ENCODE measurements at regions not wholly inside any gene's neighbourhood (a gene's known extent, or its start where the extent isn't known, plus 50 kb on each side); places are given as distances from the start of the nearest gene placed in this dataset.
"Not testable (repeated sequence)": the region's sequence is repeated elsewhere in the genome, so short reads cannot be mapped to it uniquely, and the experiment has no call there.

DNA sequence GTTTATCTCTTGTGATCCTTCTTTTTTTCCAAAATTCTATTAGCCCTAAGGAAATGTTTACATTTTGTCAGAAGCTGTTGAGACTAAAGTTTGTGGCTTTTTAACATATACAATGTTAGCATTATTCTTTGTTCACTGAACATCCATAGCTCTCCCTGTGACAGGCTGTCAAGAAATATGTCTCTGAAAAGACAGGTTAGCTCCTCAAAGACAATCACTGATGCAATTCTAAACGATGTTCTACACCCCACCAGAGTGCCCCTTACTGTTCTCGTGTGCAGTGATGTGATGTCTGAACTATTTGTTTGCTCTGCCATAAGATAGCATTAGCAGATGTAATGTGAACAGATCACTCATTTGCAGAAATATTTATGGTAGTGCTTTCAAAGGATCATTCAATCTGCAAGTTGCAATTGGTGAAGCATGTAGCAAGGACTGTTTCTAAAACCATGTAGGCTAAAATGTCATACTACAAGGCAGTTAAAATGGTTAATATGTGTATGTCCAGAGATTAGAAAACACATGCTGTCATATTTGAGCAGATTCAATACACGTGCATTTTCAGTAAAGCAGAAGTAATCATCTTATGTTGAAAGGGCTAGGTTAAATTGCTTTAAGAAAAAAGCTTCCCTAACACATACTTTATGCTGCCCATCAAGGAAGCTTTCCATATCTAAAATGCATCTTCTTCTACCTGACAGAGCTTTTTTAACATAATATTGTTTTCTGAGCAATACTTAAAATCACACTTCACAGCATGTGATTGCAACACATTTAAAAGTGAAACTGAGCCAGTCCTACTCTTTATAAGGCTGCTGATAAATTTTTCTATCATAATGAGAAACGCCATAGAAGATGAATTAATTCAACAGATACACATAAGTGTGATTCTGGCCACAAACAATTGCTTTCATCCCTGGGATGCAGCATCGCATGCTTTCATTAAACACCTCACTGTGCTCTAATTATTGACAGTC is 285.7 kb upstream of the UBE2E3 start:
- DNase-seq (ENCODE audit: insufficient read length, low spot score) (no peak), FAIRE-seq (no peak)
- TF ChIP-seq SPI1 (IDR thresholded peaks at IDR 0.05; ENCODE audit: low read depth, low read length) (no peak), POU2F2 (IDR thresholded peaks at IDR 0.05; ENCODE audit: low read depth, low read length) (no peak), POLR2AphosphoS5 (IDR thresholded peaks at IDR 0.05; ENCODE audit: low read depth, low read length) (no peak), POLR2A (IDR thresholded peaks at IDR 0.05; ENCODE audit: low read depth, low read length) (no peak), PAX5 (IDR thresholded peaks at IDR 0.05; ENCODE audit: insufficient read depth, low read length, severe bottlenecking) (no peak), TAF1 (IDR thresholded peaks at IDR 0.05; ENCODE audit: low read depth, low read length) (no peak)

DNA sequence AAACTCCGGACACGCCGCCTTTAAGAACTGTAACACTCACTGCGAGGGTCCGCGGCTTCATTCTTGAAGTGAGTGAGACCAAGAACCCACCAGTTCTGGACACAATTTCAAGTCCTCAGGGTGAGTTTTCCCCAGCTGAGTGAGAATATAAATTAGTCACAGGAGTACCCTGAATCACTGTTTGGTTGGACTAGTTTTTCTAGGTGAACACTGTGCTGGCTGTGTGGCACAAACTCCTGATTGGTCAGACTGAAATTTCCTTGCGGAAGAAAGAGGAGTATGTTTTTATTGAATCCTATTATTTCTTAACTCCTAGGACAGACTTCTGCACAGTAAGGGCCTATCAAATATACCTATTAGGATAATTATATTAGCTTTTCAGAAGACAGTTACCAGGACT is 288.1 kb upstream of the UBE2E3 start:
- TF ChIP-seq POLR2A (IDR thresholded peaks at IDR 0.05; ENCODE audit: low read depth, low read length) (no peak), TAF1 (IDR thresholded peaks at IDR 0.05; ENCODE audit: low read depth, low read length) (no peak)
- no peak for FAIRE-seq
- no peak for DNase-seq (ENCODE audit: insufficient read length, low spot score)

DNA sequence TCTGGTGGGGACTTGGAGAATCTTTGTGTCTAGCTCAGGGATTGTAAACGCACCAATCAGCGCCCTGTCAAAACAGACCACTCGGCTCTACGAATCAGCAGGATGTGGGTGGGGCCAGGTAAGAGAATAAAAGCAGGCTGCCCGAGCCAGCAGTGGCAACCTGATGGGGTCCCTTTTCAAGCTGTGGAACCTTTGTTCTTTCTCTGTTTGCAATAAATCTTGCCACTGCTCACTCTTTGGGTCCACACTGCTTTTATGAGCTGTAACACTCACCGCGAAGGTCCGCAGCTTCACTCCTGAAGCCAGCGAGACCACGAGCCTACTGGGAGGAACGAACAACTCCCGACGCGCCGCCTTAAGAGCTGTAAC is 288.6 kb upstream of the UBE2E3 start:
- FAIRE-seq: not testable (repeated sequence)

DNA sequence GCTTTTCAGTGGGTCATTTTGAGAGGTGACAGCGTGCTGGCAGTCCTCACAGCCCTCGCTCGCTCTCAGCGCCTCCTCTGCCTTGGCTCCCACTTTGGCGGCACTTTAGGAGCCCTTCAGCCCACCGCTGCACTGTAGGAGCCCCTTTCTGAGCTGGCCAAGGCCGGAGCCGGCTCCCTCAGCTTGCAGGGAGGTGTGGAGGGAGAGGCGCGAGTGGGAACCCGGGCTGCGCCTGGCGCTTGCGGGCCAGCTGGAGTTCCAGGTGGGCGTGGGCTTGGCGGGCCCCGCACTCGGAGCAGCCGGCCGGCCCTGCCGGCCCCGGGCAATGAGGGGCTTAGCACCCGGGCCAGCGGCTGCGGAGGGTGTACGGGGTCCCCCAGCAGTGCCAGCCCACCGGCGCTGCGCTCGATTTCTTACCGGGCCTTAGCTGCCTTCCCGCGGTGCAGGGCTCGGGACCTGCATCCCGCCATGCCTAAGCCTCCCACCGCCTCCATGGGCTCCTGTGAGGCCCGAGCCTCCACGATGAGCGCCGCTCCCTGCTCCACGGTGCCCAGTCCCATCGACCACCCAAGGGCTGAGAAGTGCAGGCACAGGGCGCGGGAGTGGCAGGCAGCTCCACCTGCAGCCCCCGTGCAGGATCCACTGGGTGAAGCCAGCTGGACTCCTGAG is 289.1 kb upstream of the UBE2E3 start:
- not testable (repeated sequence) for FAIRE-seq; DNase-seq (ENCODE audit: insufficient read length, low spot score)

More for the DNA sequence above, 288.6 kb upstream of the UBE2E3 start:
- not testable (repeated sequence) for DNase-seq (ENCODE audit: insufficient read length, low spot score)

DNA sequence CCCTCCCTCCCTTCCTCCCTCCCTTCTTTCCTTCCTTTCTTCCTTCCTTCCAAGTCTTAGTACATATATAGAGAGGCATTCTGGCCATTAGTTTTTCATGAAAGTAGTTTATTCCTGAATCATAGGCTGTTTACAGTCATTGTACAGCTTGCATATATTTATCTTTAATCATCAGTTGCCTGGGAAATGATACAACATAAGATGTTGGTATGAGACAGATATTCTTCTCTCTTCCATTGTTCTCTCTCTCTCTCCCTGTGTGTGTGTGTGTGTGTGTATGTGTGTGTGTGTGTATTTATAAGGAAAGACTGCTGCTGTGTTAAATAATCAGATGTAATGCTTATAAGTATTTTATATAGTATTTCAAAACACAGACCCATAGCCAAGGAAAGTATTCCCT is 289.8 kb upstream of the UBE2E3 start:
- DNase-seq (ENCODE audit: insufficient read length, low spot score): no peak
- no peak for FAIRE-seq
- TF ChIP-seq POLR2AphosphoS5 (IDR thresholded peaks at IDR 0.05; ENCODE audit: low read depth, low read length) (no peak), PAX5 (IDR thresholded peaks at IDR 0.05; ENCODE audit: insufficient read depth, low read length, severe bottlenecking) (no peak), POU2F2 (IDR thresholded peaks at IDR 0.05; ENCODE audit: low read depth, low read length) (no peak), SPI1 (IDR thresholded peaks at IDR 0.05; ENCODE audit: low read depth, low read length) (no peak), TAF1 (IDR thresholded peaks at IDR 0.05; ENCODE audit: low read depth, low read length) (no peak), POLR2A (IDR thresholded peaks at IDR 0.05; ENCODE audit: low read depth, low read length) (no peak)

DNA sequence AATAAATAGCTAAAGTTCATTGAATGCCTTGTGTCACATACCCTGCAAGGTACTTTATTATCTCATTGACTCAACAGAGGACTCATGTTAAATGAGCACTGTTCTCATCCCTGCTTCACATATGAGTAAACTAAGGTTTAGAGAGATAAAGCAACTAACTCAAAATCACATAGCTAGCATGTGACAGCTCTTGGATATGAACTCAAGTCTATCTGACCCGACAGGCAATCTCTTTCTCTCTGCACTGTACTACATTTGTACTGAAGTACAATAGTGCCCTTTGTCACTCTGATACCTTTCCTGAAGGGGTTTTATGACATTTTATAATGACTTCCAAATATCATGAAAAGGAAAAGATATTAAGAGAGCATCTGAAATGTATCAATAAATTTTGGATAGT is 297.5 kb upstream of the UBE2E3 start:
- DNase-seq (ENCODE audit: insufficient read length, low spot score) (no peak), FAIRE-seq (no peak)
- TF ChIP-seq POLR2A (IDR thresholded peaks at IDR 0.05; ENCODE audit: low read depth, low read length): no peak
- TF ChIP-seq SPI1 (IDR thresholded peaks at IDR 0.05; ENCODE audit: low read depth, low read length): no peak
- no peak for TF ChIP-seq PAX5 (IDR thresholded peaks at IDR 0.05; ENCODE audit: insufficient read depth, low read length, severe bottlenecking)
- no peak for TF ChIP-seq POU2F2 (IDR thresholded peaks at IDR 0.05; ENCODE audit: low read depth, low read length)
- TF ChIP-seq TAF1 (IDR thresholded peaks at IDR 0.05; ENCODE audit: low read depth, low read length): no peak
- TF ChIP-seq POLR2AphosphoS5 (IDR thresholded peaks at IDR 0.05; ENCODE audit: low read depth, low read length): no peak

DNA sequence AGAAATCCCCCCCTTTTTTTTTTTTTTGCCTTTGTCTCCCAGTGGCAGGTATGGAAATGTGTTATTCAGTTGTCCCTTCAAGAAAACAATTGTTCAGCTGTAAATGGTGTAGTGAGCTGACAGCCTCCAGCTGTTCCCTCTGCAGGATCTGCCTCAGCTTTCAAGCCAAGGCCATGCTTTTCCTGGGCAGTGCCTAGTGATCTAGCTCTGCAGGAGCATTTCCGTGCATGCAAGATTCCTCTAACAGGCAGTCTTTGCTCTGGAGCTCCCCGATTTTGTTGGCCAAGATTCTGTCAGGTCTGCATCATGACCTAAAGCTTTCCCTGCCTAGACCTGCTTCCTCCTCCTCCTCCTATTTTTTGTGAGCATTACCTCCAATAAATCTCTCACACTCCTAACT is 300.7 kb upstream of the UBE2E3 start:
- DNase-seq (ENCODE audit: insufficient read length, low spot score) (no peak), FAIRE-seq (no peak)
- no peak for TF ChIP-seq POU2F2 (IDR thresholded peaks at IDR 0.05; ENCODE audit: low read depth, low read length)
- no peak for TF ChIP-seq SPI1 (IDR thresholded peaks at IDR 0.05; ENCODE audit: low read depth, low read length)
- TF ChIP-seq POLR2AphosphoS5 (IDR thresholded peaks at IDR 0.05; ENCODE audit: low read depth, low read length): no peak
- TF ChIP-seq TAF1 (IDR thresholded peaks at IDR 0.05; ENCODE audit: low read depth, low read length): no peak
- no peak for TF ChIP-seq PAX5 (IDR thresholded peaks at IDR 0.05; ENCODE audit: insufficient read depth, low read length, severe bottlenecking)
- TF ChIP-seq POLR2A (IDR thresholded peaks at IDR 0.05; ENCODE audit: low read depth, low read length): no peak

DNA sequence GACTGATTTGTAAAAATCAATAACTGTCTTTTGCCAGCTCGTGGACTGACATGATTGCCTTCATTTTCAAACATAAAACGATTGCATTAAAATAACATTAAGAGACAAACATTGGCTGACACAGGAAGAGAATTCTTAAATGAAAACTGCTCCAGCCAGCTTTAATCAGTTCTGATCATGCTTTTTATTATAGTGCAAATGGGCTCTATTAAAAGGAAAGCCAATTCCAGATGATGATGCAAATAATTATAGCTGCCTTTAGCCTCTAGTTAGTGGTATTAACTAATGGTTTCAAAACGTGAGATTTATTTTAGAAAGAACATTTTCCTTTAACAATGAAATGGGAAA is 301.8 kb upstream of the UBE2E3 start:
- TF ChIP-seq POLR2A (IDR thresholded peaks at IDR 0.05; ENCODE audit: low read depth, low read length): no peak
- no peak for TF ChIP-seq POLR2AphosphoS5 (IDR thresholded peaks at IDR 0.05; ENCODE audit: low read depth, low read length)
- TF ChIP-seq PAX5 (IDR thresholded peaks at IDR 0.05; ENCODE audit: insufficient read depth, low read length, severe bottlenecking): no peak
- no peak for TF ChIP-seq TAF1 (IDR thresholded peaks at IDR 0.05; ENCODE audit: low read depth, low read length)
- no peak for TF ChIP-seq SPI1 (IDR thresholded peaks at IDR 0.05; ENCODE audit: low read depth, low read length)
- TF ChIP-seq POU2F2 (IDR thresholded peaks at IDR 0.05; ENCODE audit: low read depth, low read length): no peak
- no peak for DNase-seq (ENCODE audit: insufficient read length, low spot score)
- FAIRE-seq: no peak

DNA sequence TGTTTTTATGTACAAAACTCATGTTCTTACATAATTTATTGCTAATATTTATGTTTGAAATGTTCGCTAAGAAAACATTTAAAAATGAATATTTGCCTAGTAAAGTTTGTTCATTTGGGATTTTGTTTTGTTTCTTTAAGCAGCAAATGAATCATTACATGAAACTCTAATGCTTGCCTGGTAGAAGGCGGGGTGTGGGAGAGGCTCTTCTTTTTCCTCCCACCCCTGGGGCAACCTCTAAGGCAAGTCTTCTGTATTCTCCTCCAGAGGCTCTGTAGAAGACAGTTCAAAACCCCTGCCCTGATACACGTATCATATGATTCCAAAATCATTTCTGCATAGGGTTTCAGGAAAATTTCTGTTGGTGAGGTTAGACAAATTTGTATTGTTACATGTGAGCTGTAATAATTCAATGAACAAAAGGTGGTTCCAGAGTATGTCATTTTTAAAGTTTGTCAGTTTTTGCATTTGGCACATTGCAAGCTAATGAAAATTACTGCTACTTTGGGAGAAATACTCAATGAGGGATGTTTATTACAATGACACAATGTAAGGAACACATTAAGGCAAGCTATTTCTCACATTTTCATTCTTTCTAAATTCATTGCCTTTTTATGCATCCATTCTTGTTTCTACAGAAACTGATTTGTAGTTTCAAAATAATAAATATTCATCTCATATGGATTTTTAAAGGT is 302.3 kb upstream of the UBE2E3 start:
- DNase-seq (ENCODE audit: insufficient read length, low spot score): no peak
- no peak for FAIRE-seq
- no peak for TF ChIP-seq PAX5 (IDR thresholded peaks at IDR 0.05; ENCODE audit: insufficient read depth, low read length, severe bottlenecking)
- no peak for TF ChIP-seq POU2F2 (IDR thresholded peaks at IDR 0.05; ENCODE audit: low read depth, low read length)
- TF ChIP-seq POLR2A (IDR thresholded peaks at IDR 0.05; ENCODE audit: low read depth, low read length): no peak
- no peak for TF ChIP-seq POLR2AphosphoS5 (IDR thresholded peaks at IDR 0.05; ENCODE audit: low read depth, low read length)
- TF ChIP-seq SPI1 (IDR thresholded peaks at IDR 0.05; ENCODE audit: low read depth, low read length): no peak
- TF ChIP-seq TAF1 (IDR thresholded peaks at IDR 0.05; ENCODE audit: low read depth, low read length): no peak

DNA sequence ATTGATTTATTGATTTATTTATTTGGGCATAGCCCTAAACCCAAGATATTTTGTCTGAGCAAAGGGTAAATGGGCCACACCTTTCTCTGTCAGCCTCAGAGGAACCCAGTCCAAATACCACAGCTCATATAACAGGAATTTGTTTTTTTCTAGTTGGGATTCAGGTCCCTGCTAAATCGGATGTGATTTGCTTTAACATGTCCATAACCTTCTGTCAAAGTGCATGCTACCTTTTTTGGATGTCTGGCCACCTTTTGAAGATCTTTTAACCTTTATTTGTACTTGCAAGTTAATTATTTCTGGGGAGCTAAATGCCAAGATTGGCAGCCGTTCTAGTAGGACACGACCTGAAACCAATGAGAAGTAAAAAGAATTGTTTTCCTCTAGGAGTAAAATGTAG is 303.2 kb upstream of the UBE2E3 start:
- TF ChIP-seq PAX5 (IDR thresholded peaks at IDR 0.05; ENCODE audit: insufficient read depth, low read length, severe bottlenecking) (no peak), POLR2A (IDR thresholded peaks at IDR 0.05; ENCODE audit: low read depth, low read length) (no peak), POLR2AphosphoS5 (IDR thresholded peaks at IDR 0.05; ENCODE audit: low read depth, low read length) (no peak), TAF1 (IDR thresholded peaks at IDR 0.05; ENCODE audit: low read depth, low read length) (no peak), SPI1 (IDR thresholded peaks at IDR 0.05; ENCODE audit: low read depth, low read length) (no peak), POU2F2 (IDR thresholded peaks at IDR 0.05; ENCODE audit: low read depth, low read length) (no peak)
- FAIRE-seq (no peak), DNase-seq (ENCODE audit: insufficient read length, low spot score) (no peak)
